ENCODE measurements at regions not wholly inside any gene's neighbourhood (a gene's known extent, or its start where the extent isn't known, plus 50 kb on each side); places are given as distances from the start of the nearest gene placed in this dataset.

- TF ChIP-seq BHLHE40 (IDR thresholded peaks at IDR 0.05; ENCODE audit: borderline replicate concordance) = no peak
- TF ChIP-seq SP1 (IDR thresholded peaks at IDR 0.05) = no peak
- no peak for TF ChIP-seq FOXM1 (IDR thresholded peaks at IDR 0.05; ENCODE audit: borderline replicate concordance)
- no peak for TF ChIP-seq TARDBP (IDR thresholded peaks at IDR 0.05)
Measured at GRCh38 chr16:65771707-65772106, 594.8 kb upstream of the CDH5 start.

Measured in HEK293T (cell line).